ENCODE measurements at regions not wholly inside any gene's neighbourhood (a gene's known extent, or its start where the extent isn't known, plus 50 kb on each side); places are given as distances from the start of the nearest gene placed in this dataset.

- TF ChIP-seq CTCF (IDR thresholded peaks at IDR 0.05 in 2 of 3, conservative IDR thresholded peaks at IDR 0.05 in 1 of 3; ENCODE audit: control insufficient read depth in 2 of 3, extremely low read depth in 1 of 3, insufficient read depth in 1 of 3, low read depth in 3 of 3, low read length in 3 of 3), result no peak
- no peak for TF ChIP-seq YY1 (IDR thresholded peaks at IDR 0.05; ENCODE audit: low read depth, low read length)
These were observed 62.7 kb upstream of the KLF7 start for GRCh38 chr2:207228402-207228801.

Measured in GM12878 (cell line).